HG03196 (cell line): ENCODE measurements at regions not wholly inside any gene's neighbourhood (a gene's known extent, or its start where the extent isn't known, plus 50 kb on each side); places are given as distances from the start of the nearest gene placed in this dataset.

Experiments used
- ATAC-seq: cut with Tn5 transposase; IDR thresholded peaks from one replicate; pipeline ENCODE4 v1.9.1; 2021; ENCODE audit not compliant: unreplicated experiment

DNA sequence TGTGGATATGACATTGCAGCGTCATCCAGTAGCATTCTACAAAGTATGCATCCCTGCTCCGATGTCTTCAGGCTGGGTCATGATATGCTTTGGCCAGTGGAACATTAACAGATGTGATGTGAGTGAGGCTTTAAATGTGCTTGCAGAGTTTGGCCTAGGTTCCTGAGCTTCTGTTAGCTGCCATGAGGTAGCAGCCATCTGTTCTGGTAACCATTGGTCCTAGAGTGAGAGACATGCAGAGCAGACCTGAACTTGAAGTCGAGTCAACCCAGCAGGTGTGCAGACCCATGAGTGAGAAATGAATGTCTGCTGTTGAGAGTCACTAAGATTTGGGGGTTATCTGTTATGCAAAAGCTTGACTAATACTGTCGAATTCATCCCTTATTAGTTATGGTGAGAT is 73.8 kb upstream of the NABP1 start:
- ATAC-seq, result no peak

DNA sequence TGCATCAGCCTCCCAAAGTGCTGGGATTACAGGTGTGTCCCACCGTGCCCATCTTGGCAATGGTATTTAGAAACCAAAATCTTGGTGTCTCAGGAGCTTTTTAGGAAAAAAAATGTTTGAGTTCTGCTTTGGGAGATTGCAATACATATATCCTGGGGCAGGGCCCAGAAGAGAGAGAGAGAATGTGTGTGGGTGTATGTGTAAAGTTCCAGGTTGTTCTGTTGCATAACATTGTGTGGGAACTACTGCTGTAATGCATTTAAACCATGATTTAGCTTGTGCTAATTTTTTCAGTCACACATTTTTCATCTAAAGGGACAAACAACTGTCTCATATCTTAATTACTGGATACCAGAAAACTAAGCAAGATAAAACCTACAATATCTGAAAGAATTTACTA is 70.8 kb upstream of the NABP1 start:
- ATAC-seq, result no peak

DNA sequence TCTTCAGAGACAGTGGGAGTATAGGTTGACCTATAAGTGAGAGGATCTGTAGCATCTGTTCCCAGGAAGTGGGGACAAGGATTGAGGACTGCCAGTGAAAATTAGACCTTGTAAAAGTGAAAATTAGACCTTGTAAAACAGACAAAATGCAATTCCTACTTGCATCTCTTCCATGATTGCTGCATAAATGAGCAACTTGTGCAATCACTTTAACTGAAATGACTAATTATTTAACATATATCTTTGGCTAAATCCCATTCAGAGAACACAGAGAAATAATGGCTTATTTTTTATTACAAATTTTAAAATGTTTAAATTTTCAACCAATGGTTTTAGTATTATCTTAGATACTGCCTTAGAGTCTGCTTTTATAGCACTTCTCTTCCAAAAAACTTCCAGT is 67.2 kb upstream of the NABP1 start:
- ATAC-seq, result no peak

DNA sequence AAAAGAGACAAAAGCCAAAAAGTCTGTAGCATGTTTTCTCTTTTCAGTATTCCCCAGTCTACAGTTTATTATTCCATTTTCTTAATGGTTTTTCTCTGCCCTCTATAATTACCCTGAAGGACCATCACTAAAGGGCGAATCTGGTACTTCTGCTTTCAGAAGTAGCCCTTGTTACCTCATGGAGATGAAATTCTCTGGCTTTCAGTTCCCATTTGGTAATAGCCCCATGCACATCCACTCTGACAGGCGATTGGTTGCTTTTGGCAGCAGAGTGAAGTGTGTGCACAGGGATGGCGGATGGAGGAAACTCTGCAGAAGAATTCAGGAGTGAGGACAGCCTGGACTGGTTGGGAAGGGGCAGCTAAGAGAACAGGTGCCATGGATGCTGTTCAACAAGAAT is 66.3 kb upstream of the NABP1 start:
- peak; percentile 94 for ATAC-seq

DNA sequence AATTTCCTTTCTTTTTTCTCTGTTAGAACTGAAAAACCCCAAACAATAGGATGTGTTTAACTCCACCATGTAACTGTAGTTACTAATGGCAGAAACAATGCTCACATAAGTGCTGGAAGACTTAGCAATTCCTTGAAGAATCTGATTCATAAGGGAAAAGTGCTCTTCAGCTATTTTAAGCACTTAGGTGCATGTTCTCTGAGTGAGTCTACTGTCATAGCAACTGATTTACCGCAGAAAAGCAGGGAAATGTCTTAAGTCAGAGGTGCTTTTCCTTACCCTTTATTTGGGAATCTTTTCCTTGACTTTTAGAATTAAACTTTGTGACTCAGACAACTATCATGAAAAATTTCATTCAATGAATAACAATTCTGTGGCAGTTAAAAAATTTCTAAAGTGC is 65.4 kb upstream of the NABP1 start:
- no peak for ATAC-seq

DNA sequence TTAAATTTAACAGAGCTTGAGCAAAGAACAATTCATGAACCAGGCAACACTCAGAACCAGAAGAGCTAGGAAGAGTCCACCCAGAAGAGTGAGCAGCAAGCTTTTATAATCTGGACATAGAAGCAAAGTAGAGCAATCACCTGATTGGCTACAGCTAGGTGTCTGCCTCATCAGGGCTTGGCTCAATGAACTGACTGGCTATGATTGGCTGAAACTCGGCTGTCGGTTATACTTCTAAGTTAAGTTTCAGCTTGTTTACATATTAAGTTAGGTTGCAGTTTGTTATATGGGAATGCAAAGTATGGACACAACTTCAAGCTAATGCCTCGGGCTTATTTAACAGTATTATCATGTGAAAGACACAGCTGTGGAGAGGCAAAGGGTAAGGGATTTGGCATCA is 63.2 kb upstream of the NABP1 start:
- ATAC-seq, result no peak

DNA sequence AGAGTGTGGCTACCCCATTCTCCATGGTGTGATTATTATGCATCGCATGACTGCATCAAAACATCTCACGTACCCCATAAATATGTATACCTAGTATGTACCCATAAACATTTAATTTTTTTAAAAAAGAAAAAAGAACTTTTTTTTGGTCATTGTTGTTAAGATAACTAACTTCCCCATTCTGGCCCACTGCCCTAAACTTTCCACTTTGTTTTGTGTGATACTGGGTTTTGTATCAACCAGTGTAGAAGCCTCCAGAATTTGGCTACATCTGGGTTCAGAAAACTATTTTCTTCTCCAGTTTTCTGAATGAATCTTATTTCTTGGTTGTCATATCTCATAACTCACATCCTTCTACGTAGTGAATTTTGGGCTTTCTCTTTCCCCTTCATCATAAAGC is 62.3 kb upstream of the NABP1 start:
- no peak for ATAC-seq

DNA sequence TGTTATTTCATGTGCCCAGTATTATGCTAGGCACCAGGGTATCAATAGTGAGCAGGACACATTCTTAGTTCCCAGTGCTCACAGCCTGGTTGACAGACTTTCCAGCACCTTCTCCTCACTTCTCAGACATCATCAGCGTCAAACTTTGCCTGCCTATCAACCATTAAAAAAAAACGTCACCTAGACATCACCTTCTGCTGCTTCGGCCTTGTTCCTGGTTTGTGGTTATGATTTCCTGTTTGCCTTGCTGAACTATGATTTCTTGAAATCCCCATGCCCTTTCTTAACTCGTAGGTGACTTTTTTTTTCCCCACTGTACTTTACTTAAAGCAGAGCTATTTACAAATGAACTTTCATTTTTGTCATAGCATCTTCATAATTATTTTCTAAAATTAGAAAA is 60.4 kb upstream of the NABP1 start:
- ATAC-seq, result peak; percentile 95

DNA sequence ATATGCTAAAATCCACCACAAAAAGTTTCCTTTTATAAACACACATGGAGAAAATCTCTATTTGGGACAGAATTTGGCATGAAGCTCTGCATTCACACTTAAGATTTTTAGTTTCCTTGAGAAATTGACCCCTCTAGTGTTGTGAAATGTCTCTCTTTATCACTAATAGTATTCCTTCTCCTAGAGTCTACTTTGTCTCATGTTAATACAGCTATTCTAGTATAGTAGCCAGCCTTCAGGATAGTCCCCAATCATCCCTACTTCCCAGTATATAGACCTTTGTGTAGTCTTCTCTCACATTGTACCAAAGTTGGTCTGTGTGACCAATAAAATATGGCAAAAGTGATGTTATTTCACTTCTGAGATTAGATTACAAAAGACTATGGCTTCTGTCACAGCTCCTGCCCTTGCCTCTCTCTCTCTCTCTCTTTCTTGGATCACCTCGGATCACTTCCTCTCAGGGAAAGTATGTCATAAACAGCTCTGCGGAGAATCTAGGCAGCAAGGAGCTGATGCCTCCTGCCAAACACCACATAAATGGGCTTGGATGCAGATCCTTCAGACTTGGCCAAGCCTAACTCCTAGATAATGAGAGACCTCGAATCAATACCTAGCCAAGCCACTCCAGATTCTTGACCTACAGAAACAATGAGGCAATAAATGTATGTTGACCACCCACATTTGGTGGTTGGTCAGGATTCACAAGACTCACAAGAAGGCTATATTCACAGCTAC is 59.7 kb upstream of the NABP1 start:
- ATAC-seq, result no peak

DNA sequence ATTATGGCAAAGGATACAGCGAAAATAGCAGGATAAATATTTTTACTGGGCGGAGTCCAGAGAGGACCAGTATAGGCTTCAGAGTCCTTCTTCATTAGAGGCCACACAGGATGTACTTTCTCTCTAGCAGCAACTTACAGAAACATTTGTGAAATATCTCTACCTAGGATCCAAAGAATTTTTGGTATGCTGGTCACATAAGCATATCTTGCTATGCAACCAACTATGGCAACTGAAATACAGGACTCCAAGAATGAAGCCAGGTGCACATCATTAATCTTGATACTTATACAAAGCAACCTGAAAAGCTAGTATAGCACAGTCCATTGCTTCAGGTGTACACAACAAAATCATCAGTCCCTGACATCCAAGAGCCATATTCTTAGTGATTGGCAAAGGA is 59.1 kb upstream of the NABP1 start:
- ATAC-seq, result no peak

DNA sequence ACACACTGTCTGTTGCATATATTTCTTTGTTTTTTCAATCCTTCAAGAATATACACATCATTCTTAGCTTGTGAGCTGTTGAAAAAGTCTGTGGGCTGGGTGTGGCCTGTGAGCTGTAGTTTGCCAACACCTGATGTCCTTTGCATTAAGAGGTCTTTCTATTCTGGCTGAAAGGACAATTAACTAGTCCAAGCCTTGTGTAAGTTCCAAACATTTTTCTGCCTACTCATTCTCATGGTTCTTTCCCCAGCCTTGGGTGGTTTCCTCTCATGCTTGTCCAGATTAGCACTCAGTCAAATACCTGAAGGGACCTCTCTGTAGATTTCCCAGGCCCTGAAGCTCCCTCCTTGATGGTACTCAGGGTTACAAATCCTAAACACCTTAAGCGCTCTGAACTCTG is 57.8 kb upstream of the NABP1 start:
- no peak for ATAC-seq

DNA sequence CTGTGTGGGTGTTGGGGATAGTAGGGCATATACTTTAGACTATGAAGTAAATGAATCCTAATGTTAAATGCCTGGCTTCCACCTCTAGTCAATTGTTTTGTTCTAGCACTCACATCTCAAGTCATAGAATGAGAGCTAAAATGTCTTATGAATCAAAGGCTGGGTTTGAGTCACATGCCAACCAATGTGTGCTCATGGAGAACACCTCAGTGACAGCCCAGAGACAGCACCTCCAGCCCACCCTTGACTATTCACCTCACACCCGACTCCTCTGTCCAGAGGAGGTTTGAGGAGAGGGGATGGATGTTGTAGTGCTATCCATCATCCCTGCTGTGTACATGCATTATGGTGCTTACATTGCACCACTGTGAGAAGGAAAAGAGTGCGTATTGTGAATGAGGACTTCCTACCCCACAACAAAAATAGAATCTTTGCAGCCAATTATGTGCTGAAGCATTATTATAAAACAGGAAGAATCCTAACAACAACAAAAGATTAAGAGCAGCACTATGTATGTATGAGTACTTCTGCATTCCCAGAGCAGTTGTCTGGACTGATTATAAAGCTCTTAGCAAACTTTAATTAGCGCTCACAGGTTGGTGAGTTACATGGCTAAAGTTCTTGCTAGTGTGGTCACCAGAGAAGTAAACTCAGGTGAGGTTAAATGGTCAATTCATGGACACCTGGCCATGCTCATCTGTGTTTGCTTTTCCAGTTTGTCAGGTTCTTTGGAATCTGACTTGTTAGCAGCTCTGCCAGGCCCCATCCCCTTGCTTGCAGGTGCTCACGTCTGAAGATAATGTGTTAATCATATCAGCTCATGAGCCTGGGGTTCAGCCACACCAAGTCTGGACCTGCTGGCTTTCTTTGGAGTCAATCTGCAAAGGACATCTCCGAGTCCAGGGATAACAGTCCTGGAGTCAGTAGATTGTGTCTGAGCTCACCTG is 55.3 kb upstream of the NABP1 start:
- ATAC-seq, result no peak

DNA sequence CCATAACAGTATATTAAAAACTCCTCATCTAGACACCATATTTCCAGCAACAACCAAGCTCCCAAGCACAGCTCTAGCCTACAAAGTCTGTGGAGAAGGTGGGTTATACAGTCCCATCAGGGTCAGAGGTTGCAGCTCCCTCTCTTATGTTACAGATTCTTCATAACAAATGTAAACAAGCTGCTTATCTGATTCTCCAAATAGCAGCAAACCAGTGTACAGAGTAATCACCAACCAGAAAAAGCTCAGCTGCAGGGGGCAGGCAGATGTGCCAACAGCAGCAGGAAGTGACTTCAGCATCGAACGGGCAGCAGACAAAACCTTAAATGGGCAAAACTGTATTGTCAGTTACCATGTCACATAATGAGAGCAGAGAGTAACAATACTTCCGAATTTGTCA is 52.9 kb upstream of the NABP1 start:
- no peak for ATAC-seq

DNA sequence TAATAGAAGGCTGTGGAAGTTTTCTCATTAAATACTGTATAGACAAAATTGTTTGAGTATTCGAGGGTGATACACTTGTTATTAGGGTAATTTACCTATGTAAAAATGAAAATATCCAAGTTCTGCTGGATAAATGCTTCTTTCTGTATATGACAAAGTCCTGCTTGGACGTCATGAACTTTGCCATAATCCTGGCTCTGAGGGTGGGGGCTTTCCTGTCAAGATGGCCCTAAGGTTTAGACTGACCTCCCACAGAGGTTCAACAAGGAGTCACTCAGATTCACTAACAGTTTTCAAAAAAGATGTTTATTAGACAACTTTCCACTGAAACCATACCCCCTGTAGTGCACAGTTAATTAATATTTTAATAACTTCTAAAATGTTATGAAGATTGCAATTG is 52.5 kb upstream of the NABP1 start:
- ATAC-seq, result no peak

DNA sequence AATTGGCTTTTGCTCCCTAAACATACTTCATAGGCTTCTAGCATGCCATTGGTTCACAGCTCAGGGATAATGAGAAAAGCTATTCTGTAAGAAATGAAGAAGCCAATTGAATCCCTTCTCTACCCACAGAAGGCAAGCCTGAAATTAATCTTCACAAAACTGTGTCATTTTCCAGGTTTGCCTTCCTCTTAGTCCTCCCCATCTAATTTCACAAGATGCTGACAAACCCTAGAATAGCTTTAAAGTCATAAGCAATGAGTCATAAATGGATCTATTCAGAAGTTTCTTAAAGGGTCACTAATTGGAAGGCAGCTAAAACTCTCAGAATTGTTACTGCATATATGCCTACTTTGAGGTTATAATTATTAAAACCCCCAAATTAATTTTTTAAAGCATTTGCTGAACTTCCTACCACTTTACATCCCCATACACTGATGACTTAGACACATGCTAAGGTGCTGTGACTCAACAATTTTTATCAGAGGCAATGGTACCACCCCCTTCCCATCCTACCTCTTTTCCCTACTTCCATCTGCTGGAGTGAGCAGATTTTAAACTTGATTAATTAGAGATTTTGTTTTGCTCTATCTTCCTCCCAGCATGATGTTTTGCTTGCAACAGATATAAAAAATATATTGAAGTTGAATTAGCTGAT is 51.3 kb upstream of the NABP1 start:
- ATAC-seq, result no peak

DNA sequence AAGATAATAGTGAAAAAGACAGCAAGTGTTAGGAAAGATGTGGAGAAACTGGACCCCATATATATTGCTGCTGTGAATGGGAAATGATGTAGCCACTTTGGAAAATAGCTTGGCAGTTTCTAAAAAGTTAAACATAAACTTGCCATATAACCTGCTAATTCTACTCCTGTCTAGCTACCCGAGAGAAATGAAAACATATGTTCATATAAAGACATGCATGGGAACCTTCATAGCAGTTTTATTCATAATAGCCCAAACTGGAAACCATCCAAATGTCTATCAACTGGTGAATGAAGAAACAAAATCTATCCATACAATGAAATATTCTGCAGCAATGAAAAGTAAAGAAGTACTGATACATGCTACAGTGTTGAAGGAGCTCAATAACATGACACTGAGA is 50.4 kb upstream of the NABP1 start:
- no peak for ATAC-seq
